NB4 (cell line): ENCODE measurements at regions not wholly inside any gene's neighbourhood (a gene's known extent, or its start where the extent isn't known, plus 50 kb on each side); places are given as distances from the start of the nearest gene placed in this dataset.

Experiments used
- MYC ChIP-seq: IDR thresholded peaks from 2 replicates; pipeline ENCODE4 v1.6.1; 2011; ENCODE audit warnings: low read depth, low read length
- POLR2A ChIP-seq: IDR thresholded peaks from 2 replicates; pipeline ENCODE4 v1.6.1; 2011; ENCODE audit warnings: mild to moderate bottlenecking; ENCODE audit not compliant: insufficient read length; ENCODE audit errors: extremely low read depth
- TF ChIP-seq, protein P1 (sequence below): IDR thresholded peaks from one replicate; pipeline ENCODE4 v1.5.1; 2012; ENCODE audit warnings: low read depth, low read length
- TF ChIP-seq, protein P2 (sequence below): IDR thresholded peaks from 2 replicates; pipeline ENCODE4 v1.6.1; 2011; ENCODE audit warnings: low read depth, low read length

DNA sequence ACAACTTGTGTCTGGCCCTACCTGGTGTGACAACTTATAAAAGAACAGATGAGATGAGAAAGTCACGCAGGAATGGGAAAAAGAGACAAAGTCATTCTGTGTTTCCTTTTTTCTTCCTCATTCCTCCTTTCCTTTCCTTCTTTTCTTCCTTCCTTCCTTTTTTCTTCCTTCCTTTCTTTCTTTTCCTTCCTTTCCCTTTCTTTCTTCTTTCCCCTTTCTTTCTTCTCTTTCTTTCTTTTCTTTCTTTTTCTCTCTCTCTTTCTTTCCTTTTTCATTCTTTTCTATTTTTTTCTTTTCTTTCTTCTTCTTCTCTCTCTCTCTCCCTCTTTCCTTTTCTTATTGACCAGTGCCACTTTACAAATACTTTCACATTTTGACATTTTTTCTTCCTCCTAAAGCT is 239.7 kb downstream of the ATG4C start:
- TF ChIP-seq, protein P1, sequence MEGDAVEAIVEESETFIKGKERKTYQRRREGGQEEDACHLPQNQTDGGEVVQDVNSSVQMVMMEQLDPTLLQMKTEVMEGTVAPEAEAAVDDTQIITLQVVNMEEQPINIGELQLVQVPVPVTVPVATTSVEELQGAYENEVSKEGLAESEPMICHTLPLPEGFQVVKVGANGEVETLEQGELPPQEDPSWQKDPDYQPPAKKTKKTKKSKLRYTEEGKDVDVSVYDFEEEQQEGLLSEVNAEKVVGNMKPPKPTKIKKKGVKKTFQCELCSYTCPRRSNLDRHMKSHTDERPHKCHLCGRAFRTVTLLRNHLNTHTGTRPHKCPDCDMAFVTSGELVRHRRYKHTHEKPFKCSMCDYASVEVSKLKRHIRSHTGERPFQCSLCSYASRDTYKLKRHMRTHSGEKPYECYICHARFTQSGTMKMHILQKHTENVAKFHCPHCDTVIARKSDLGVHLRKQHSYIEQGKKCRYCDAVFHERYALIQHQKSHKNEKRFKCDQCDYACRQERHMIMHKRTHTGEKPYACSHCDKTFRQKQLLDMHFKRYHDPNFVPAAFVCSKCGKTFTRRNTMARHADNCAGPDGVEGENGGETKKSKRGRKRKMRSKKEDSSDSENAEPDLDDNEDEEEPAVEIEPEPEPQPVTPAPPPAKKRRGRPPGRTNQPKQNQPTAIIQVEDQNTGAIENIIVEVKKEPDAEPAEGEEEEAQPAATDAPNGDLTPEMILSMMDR: no peak
- TF ChIP-seq POLR2A: no peak
- no peak for TF ChIP-seq MYC
- TF ChIP-seq, protein P2, sequence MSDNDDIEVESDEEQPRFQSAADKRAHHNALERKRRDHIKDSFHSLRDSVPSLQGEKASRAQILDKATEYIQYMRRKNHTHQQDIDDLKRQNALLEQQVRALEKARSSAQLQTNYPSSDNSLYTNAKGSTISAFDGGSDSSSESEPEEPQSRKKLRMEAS: no peak
